Lung (tissue), 11 donors: ENCODE measurements at regions not wholly inside any gene's neighbourhood (a gene's known extent, or its start where the extent isn't known, plus 50 kb on each side); places are given as distances from the start of the nearest gene placed in this dataset.

Experiments used
- ATAC-seq: fragments of 200-7000 bp; cut with Tn5 transposase; one replicate; pipeline ENCODE4 v1.9.1; 2020; ENCODE audit warnings: moderate number of reproducible peaks; ENCODE audit not compliant: insufficient read depth, low FRiP score
- DNase-seq, 3 donors: peaks; one replicate each; pipeline ENCODE4 v3.0.0-alpha.2; 2013 to 2017
- H3K27ac ChIP-seq, 2 donors: one replicate each; pipeline ENCODE4 v1.5.1; 2013; ENCODE audit warnings: mild to moderate bottlenecking in 2 of 2, moderate library complexity in 2 of 2, control low read depth in 1 of 2, inconsistent platforms in 1 of 2, low read depth in 1 of 2, low read length in 1 of 2
- H3K27me3 ChIP-seq, 3 donors: one replicate each; pipeline ENCODE4 v1.5.1; 2013; ENCODE audit warnings: low read length in 2 of 3; ENCODE audit not compliant: control insufficient read depth in 3 of 3, insufficient read depth in 3 of 3
- H3K36me3 ChIP-seq, 4 donors: one replicate each; pipeline ENCODE4 v1.5.1; 2013; ENCODE audit warnings: low read length in 4 of 4, mild to moderate bottlenecking in 1 of 4, moderate library complexity in 1 of 4; ENCODE audit not compliant: control insufficient read depth in 4 of 4, insufficient read depth in 4 of 4
- H3K4me1 ChIP-seq, 5 donors: one replicate each; pipeline ENCODE4 v1.5.1; 2013; ENCODE audit warnings: low read length in 5 of 5, mild to moderate bottlenecking in 2 of 5, moderate library complexity in 1 of 5; ENCODE audit not compliant: control insufficient read depth in 5 of 5, insufficient read depth in 5 of 5
- H3K4me3 ChIP-seq: one replicate; pipeline ENCODE4 v1.5.1; 2013; ENCODE audit warnings: mild to moderate bottlenecking, control low read depth, moderate library complexity
- H3K9ac ChIP-seq, 2 donors: one replicate each; pipeline ENCODE4 v1.5.1; 2013; ENCODE audit warnings: low read length in 2 of 2, control low read depth in 1 of 2; ENCODE audit not compliant: insufficient read depth in 1 of 2
- H3K9me3 ChIP-seq, 4 donors: one replicate each; pipeline ENCODE4 v1.5.1; 2013; ENCODE audit warnings: low read length in 3 of 4, mild to moderate bottlenecking in 1 of 4, moderate library complexity in 1 of 4; ENCODE audit not compliant: control insufficient read depth in 4 of 4, insufficient read depth in 3 of 4
- WGBS, 2 donors: extraction: QIAGEN DNeasy Blood & Tissue Kit; methylation state at CpG; one replicate each; pipeline ENCODE4 v1.1.7; 2013; 5-methylcytosine and 5-hydroxymethylcytosine counted together
- TF ChIP-seq, protein P1 (sequence below): IDR thresholded peaks from 2 replicates; pipeline ENCODE4 v1.5.1; 2012; ENCODE audit warnings: mild to moderate bottlenecking; ENCODE audit errors: control extremely low read depth, extremely low read depth
- donor health status: control.
- donor health status: control.
- donor health status: Bipolar disorder and iron deficiency.
- donor health status: healthy.
- donor health status: DM: yes; HTN: yes; CAD: no.

DNA sequence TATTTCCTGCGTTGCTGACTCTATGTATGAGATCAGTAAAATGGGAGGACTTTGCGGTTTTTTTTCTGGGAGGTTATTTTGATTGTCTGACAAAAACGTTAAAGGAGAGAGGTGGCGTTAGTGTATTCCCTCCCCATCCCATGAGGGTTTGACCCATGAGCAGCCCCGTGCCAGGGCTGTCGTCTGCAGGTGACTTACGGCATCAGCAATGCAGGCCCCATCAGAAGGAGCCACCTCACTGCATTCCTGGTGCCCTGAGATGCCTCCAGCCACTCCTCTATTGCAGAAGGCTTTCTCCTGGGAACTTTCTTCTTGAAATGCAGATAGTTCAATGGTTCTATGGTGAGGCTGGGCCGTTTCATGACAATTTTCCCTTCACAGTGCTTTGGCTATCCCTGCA, 149.3 kb downstream of the TTLL2 start:
- DNase-seq (no peak), ATAC-seq (no peak)
- H3K9ac ChIP-seq = no peak overlapping the region
- TF ChIP-seq, protein P1, sequence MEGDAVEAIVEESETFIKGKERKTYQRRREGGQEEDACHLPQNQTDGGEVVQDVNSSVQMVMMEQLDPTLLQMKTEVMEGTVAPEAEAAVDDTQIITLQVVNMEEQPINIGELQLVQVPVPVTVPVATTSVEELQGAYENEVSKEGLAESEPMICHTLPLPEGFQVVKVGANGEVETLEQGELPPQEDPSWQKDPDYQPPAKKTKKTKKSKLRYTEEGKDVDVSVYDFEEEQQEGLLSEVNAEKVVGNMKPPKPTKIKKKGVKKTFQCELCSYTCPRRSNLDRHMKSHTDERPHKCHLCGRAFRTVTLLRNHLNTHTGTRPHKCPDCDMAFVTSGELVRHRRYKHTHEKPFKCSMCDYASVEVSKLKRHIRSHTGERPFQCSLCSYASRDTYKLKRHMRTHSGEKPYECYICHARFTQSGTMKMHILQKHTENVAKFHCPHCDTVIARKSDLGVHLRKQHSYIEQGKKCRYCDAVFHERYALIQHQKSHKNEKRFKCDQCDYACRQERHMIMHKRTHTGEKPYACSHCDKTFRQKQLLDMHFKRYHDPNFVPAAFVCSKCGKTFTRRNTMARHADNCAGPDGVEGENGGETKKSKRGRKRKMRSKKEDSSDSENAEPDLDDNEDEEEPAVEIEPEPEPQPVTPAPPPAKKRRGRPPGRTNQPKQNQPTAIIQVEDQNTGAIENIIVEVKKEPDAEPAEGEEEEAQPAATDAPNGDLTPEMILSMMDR = no peak
- no peak overlapping the region for H3K27ac ChIP-seq
- H3K36me3 ChIP-seq = no peaks in the 10 kb centered on the region
- no peak overlapping the region for H3K4me3 ChIP-seq
- H3K9me3 ChIP-seq = no peaks in the 10 kb centered on the region
- H3K4me1 ChIP-seq = peaks cover 0 to 5% (median 3%) of the 10 kb centered on the region in 5 donors
- WGBS, 2 donors = 91 to 95% methylated on average over 8 of the region's 8 CpGs
- no peaks in the 10 kb centered on the region for H3K27me3 ChIP-seq

DNA sequence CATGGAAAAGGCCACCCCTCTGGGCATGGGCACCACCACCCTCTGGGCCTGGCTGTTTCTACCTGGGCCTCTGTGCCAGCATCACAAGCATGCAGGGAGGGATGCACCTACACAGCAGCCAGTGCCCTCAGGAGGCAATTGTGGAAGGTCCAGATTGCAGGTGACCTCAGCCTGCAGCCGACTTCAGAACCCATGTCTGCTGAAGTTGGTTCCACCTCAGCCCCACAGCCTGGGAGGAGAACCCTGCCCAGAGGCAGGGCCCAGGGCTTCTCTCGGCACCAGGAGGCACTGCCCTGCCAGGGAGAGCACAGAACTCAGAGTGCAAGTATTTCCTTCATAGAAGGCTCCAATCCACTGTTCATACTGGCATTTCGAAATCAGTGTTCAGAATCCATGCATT, 149.8 kb downstream of the TTLL2 start:
- Histone ChIP-seq H3K4me3 (no peak overlapping the region), H3K27me3 (no peaks in the 10 kb centered on the region), H3K9me3 (no peaks in the 10 kb centered on the region), H3K36me3 (no peaks in the 10 kb centered on the region), H3K4me1 (peaks cover 0 to 9% (median 2%) of the 10 kb centered on the region in 5 donors), H3K27ac (no peak overlapping the region), H3K9ac (no peak overlapping the region)
- WGBS, 2 donors = 80 to 95% methylated on average over 3 of the region's 3 CpGs
- ATAC-seq (no peak), DNase-seq (no peak)
- TF ChIP-seq, protein P1 = no peak

DNA sequence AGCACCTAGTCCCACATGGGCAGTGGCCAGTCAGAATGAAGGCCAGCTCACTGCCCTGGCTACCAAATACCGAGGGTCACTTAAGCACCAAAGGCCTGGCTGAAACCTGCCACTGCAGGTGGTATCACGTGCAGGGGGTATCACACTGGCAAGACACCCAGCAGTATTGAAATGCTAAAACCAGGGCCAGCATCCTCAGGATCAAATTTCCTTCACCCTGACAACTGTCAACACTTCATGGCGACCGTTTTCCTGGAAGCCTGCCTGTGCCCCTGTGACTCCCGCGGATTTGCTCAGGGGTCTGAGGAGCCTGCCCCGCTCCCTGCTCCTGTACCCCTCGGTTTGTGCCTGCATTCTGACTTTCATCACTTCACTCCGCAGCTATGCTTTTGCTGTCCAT, 151.1 kb downstream of the TTLL2 start:
- DNase-seq = no peak
- Histone ChIP-seq H3K9ac (no peak overlapping the region), H3K27ac (no peak overlapping the region), H3K27me3 (no peaks in the 10 kb centered on the region), H3K4me3 (no peak overlapping the region), H3K9me3 (no peaks in the 10 kb centered on the region), H3K36me3 (no peaks in the 10 kb centered on the region), H3K4me1 (peaks cover 0 to 14% (median 2%) of the 10 kb centered on the region in 5 donors)
- ATAC-seq = no peak
- TF ChIP-seq, protein P1 = no peak
- WGBS, 2 donors = 80 to 89% methylated on average over 9 of the region's 9 CpGs
